ENCODE measurements at regions not wholly inside any gene's neighbourhood (a gene's known extent, or its start where the extent isn't known, plus 50 kb on each side); places are given as distances from the start of the nearest gene placed in this dataset.

GRCh38 chr7:119943942-119944600, 328.9 kb upstream of the KCND2 start:
- TF ChIP-seq CTCF (conservative IDR thresholded peaks at IDR 0.05; ENCODE audit: low read length): no peak
- no peak for TF ChIP-seq EZH2phosphoT487 (IDR thresholded peaks at IDR 0.05; ENCODE audit: borderline replicate concordance)

All from Loucy (cell line).